HG02678 (cell line): ENCODE measurements at regions not wholly inside any gene's neighbourhood (a gene's known extent, or its start where the extent isn't known, plus 50 kb on each side); places are given as distances from the start of the nearest gene placed in this dataset.
"Not testable (repeated sequence)": the region's sequence is repeated elsewhere in the genome, so short reads cannot be mapped to it uniquely, and the experiment has no call there.

Source experiments
- ATAC-seq: cut with Tn5 transposase; IDR thresholded peaks from one replicate; pipeline ENCODE4 v1.9.1; 2021; ENCODE audit warnings: mild to moderate bottlenecking, moderate library complexity; ENCODE audit not compliant: unreplicated experiment

GRCh38 chr5:169415948-169416347, 115.0 kb upstream of the SLIT3 start:
- no peak for ATAC-seq

- ATAC-seq, result no peak
Measured at GRCh38 chr5:169415371-169415770, 114.4 kb upstream of the SLIT3 start.

GRCh38 chr5:169413416-169413815, 112.5 kb upstream of the SLIT3 start:
- ATAC-seq, result no peak

- no peak for ATAC-seq
Measured at GRCh38 chr5:169412831-169413230, 111.9 kb upstream of the SLIT3 start.

GRCh38 chr5:169411786-169412430, 111.0 kb upstream of the SLIT3 start:
- no peak for ATAC-seq

GRCh38 chr5:169410996-169411783, 110.3 kb upstream of the SLIT3 start:
- ATAC-seq, result no peak

GRCh38 chr5:169408731-169409130, 107.8 kb upstream of the SLIT3 start:
- ATAC-seq, result no peak

GRCh38 chr5:169408171-169408570, 107.2 kb upstream of the SLIT3 start:
- ATAC-seq, result no peak

- no peak for ATAC-seq
Measured at GRCh38 chr5:169404223-169404622, 103.3 kb upstream of the SLIT3 start.

GRCh38 chr5:169398515-169398914, 97.6 kb upstream of the SLIT3 start:
- no peak for ATAC-seq

GRCh38 chr5:169395136-169395535, 94.2 kb upstream of the SLIT3 start:
- ATAC-seq, result no peak

- ATAC-seq, result no peak
Measured at GRCh38 chr5:169394371-169394770, 93.4 kb upstream of the SLIT3 start.

GRCh38 chr5:169393907-169394306, 93.0 kb upstream of the SLIT3 start:
- ATAC-seq, result no peak

GRCh38 chr5:169390265-169390664, 89.3 kb upstream of the SLIT3 start:
- ATAC-seq, result no peak

GRCh38 chr5:169389318-169389717, 88.4 kb upstream of the SLIT3 start:
- ATAC-seq, result no peak

- no peak for ATAC-seq
Measured at GRCh38 chr5:169385636-169386035, 84.7 kb upstream of the SLIT3 start.

GRCh38 chr5:169384661-169385060, 83.7 kb upstream of the SLIT3 start:
- ATAC-seq, result no peak

GRCh38 chr5:169374761-169375160, 73.8 kb upstream of the SLIT3 start:
- ATAC-seq, result no peak

GRCh38 chr5:169374111-169374510, 73.2 kb upstream of the SLIT3 start:
- ATAC-seq, result no peak

GRCh38 chr5:169371801-169372200, 70.9 kb upstream of the SLIT3 start:
- ATAC-seq, result not testable (repeated sequence)

GRCh38 chr5:169369130-169369529, 68.2 kb upstream of the SLIT3 start:
- no peak for ATAC-seq

- ATAC-seq, result no peak
Measured at GRCh38 chr5:169367861-169368260, 66.9 kb upstream of the SLIT3 start.

GRCh38 chr5:169357291-169357690, 56.4 kb upstream of the SLIT3 start:
- ATAC-seq, result no peak
